Smooth muscle cell (in vitro differentiated cells): ENCODE measurements at regions not wholly inside any gene's neighbourhood (a gene's known extent, or its start where the extent isn't known, plus 50 kb on each side); places are given as distances from the start of the nearest gene placed in this dataset.
"Not testable (repeated sequence)": the region's sequence is repeated elsewhere in the genome, so short reads cannot be mapped to it uniquely, and the experiment has no call there.

Experiments
- DNase-seq: peaks from one replicate; lab custom pipeline; 2025; ENCODE audit not compliant: unreplicated experiment; lab: John Stamatoyannopoulos, UW
- H2AFZ ChIP-seq: fragments of 200-600 bp; sonication (generic); 2 replicates; pipeline ENCODE4 v1.6.0; 2016; ENCODE audit warnings: antibody characterized with exemption, low read depth, mild to moderate bottlenecking
- H3F3A ChIP-seq: fragments of 200-600 bp; sonication (generic); 2 replicates; pipeline ENCODE4 v1.6.0; 2017; ENCODE audit warnings: antibody characterized with exemption, low read depth
- H3K27ac ChIP-seq: fragments of 200-600 bp; sonication (generic); 2 replicates; pipeline ENCODE4 v1.5.1; 2016; ENCODE audit warnings: low read depth, mild to moderate bottlenecking
- H3K27me3 ChIP-seq: fragments of 200-600 bp; sonication (generic); 2 replicates; pipeline ENCODE4 v1.6.1; 2016; ENCODE audit warnings: low read depth, mild to moderate bottlenecking
- H3K36me3 ChIP-seq: fragments of 200-600 bp; sonication (generic); 2 replicates; pipeline ENCODE4 v1.5.1; 2016; ENCODE audit warnings: low read depth
- H3K4me1 ChIP-seq: fragments of 200-600 bp; sonication (generic); 2 replicates; pipeline ENCODE4 v1.5.1; 2016; ENCODE audit warnings: low read depth
- H3K4me2 ChIP-seq: fragments of 200-600 bp; sonication (generic); 2 replicates; pipeline ENCODE4 v1.6.0; 2016; ENCODE audit warnings: mild to moderate bottlenecking
- H3K4me3 ChIP-seq: fragments of 200-600 bp; sonication (generic); 2 replicates; pipeline ENCODE4 v1.5.1; 2016; ENCODE audit warnings: mild to moderate bottlenecking
- H3K79me2 ChIP-seq: fragments of 200-600 bp; sonication (generic); 2 replicates; pipeline ENCODE4 v1.6.0; 2016; ENCODE audit warnings: low read depth, mild to moderate bottlenecking
- H3K9ac ChIP-seq: fragments of 200-600 bp; sonication (generic); 2 replicates; pipeline ENCODE4 v1.6.0; 2016; ENCODE audit warnings: low read depth
- H3K9me3 ChIP-seq: fragments of 200-600 bp; sonication (generic); replicated peaks from 2 replicates; pipeline ENCODE4 v1.5.1; 2016; ENCODE audit warnings: low read depth
- H4K20me1 ChIP-seq: fragments of 200-600 bp; sonication (generic); 2 replicates; pipeline ENCODE4 v1.6.0; 2016; ENCODE audit warnings: low read depth
- CTCF ChIP-seq: fragments of 200-600 bp; sonication (generic); IDR thresholded peaks from 2 replicates; pipeline ENCODE4 v1.5.1; 2017; ENCODE audit warnings: borderline replicate concordance, mild to moderate bottlenecking, antibody characterized with exemption; ENCODE audit not compliant: insufficient read depth, poor library complexity, severe bottlenecking
- WGBS: methylation state at CpG from one replicate; pipeline ENCODE4 v1.1.7; 2016; ENCODE audit warnings: low lambda C conversion rate; 5-methylcytosine and 5-hydroxymethylcytosine counted together

DNA sequence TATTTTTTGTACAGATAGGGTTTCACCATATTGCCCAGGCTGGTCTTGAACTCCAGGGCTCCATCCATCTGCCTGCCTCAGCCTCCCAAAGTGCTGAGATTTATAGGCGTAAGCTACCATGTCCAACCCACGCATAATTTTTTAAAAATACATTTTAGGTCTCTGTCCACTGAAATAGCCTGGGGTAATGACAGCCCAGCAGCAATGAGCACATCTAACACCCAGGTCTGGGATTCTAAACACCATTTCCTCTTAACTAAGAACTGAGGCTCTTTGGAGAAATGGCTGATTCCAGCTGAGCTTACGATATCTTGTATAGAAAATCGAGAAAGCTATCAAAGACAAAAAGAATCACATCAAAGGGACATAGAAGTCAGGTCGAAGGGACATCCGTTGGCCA lies 245.3 kb downstream of the PARN start:
- no peaks in the 10 kb centered on the region for H4K20me1 ChIP-seq
- no peaks in the 10 kb centered on the region for H3K27me3 ChIP-seq
- WGBS, result 97% methylated on average over 6 of the region's 6 CpGs
- no peaks in the 10 kb centered on the region for H3K79me2 ChIP-seq
- H3K4me3 ChIP-seq, result no peak overlapping the region
- no peaks in the 10 kb centered on the region for H3K9me3 ChIP-seq
- no peak overlapping the region for H3K9ac ChIP-seq
- DNase-seq, result no peak
- no peaks in the 10 kb centered on the region for H3K36me3 ChIP-seq
- H3K27ac ChIP-seq, result no peak overlapping the region
- H3K4me2 ChIP-seq, result no peak overlapping the region
- H3K4me1 ChIP-seq, result no peaks in the 10 kb centered on the region
- no peak for TF ChIP-seq CTCF
- no peak overlapping the region for H2AFZ ChIP-seq
- H3F3A ChIP-seq, result no peaks in the 10 kb centered on the region

- not testable (repeated sequence) for H3K9me3 ChIP-seq, H2AFZ ChIP-seq, H3K4me3 ChIP-seq, H3K4me1 ChIP-seq, H3K79me2 ChIP-seq, H3K9ac ChIP-seq, H3K4me2 ChIP-seq, H3F3A ChIP-seq, DNase-seq, H3K27ac ChIP-seq, H3K27me3 ChIP-seq, H4K20me1 ChIP-seq, H3K36me3 ChIP-seq
- WGBS, result 98% methylated on average over 6 of the region's 6 CpGs
These were observed 246.2 kb downstream of the PARN start for GRCh38 chr16:14383844-14384243.

GRCh38 chr16:14378689-14379467 lies 251.2 kb downstream of the PARN start:
- TF ChIP-seq CTCF, result no peak
- H3K79me2 ChIP-seq, result no peaks in the 10 kb centered on the region
- H3K9me3 ChIP-seq, result no peaks in the 10 kb centered on the region
- H3K36me3 ChIP-seq, result no peaks in the 10 kb centered on the region
- no peak overlapping the region for H2AFZ ChIP-seq
- no peaks in the 10 kb centered on the region for H3F3A ChIP-seq
- no peaks in the 10 kb centered on the region for H3K27me3 ChIP-seq
- no peak for DNase-seq
- H3K4me1 ChIP-seq, result no peaks in the 10 kb centered on the region
- H3K4me2 ChIP-seq, result no peak overlapping the region
- H4K20me1 ChIP-seq, result no peaks in the 10 kb centered on the region
- 82% methylated on average over 15 of the region's 17 CpGs for WGBS
- no peak overlapping the region for H3K4me3 ChIP-seq
- peak overlapping the region; percentile 67 for H3K27ac ChIP-seq
- no peak overlapping the region for H3K9ac ChIP-seq

DNA sequence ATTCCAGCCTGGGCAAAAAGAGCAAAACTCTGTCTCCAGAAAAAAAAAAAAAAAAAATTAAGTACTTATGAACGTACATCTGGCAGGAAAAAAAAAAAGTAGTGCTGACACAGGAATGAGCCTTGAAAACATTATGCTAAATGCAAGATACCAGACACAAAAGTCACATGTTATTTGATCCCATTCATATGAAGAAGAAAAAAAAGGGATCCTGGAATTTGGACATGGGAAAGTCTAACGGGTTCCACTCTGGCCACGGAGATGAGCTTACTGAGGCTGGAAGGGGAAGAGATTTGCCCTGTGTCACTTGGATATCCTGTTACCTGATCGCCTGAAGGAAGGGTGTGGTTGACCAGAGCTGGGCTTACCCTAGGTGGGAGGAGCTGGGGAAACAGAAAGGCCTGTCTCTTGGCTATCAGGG lies 251.9 kb downstream of the PARN start:
- Histone ChIP-seq H3K9ac (no peak overlapping the region), H3K4me3 (no peak overlapping the region), H2AFZ (no peak overlapping the region), H3K79me2 (no peaks in the 10 kb centered on the region), H4K20me1 (no peaks in the 10 kb centered on the region), H3K9me3 (no peaks in the 10 kb centered on the region), H3K4me1 (no peaks in the 10 kb centered on the region), H3K36me3 (no peaks in the 10 kb centered on the region), H3K27me3 (no peaks in the 10 kb centered on the region), H3K27ac (peak overlapping the region; percentile 67), H3K4me2 (no peak overlapping the region), H3F3A (no peaks in the 10 kb centered on the region)
- WGBS, result 39% methylated on average over 4 of the region's 4 CpGs
- no peak for DNase-seq
- no peak for TF ChIP-seq CTCF
